CD14-positive monocyte (primary cell): ENCODE measurements at regions not wholly inside any gene's neighbourhood (a gene's known extent, or its start where the extent isn't known, plus 50 kb on each side); places are given as distances from the start of the nearest gene placed in this dataset.

Experiments
- DNase-seq, 3 donors: peaks; one replicate each; pipeline ENCODE4 v3.0.0-alpha.2; 2011 to 2022
- H2AFZ ChIP-seq: 2 replicates; pipeline ENCODE4 v1.6.0; 2012; ENCODE audit warnings: mild to moderate bottlenecking, low read depth, low read length, inconsistent platforms; ENCODE audit not compliant: insufficient read depth, poor library complexity, severe bottlenecking
- H3K27ac ChIP-seq, 2 donors: 1 replicate in 1 of 2; 2 replicates in 1 of 2; pipeline ENCODE4 v1.5.1; 2012 to 2013; ENCODE audit warnings: low read length in 2 of 2, control low read depth in 1 of 2, inconsistent platforms in 1 of 2, low read depth in 1 of 2, mild to moderate bottlenecking in 1 of 2
- H3K27me3 ChIP-seq, 2 donors: one replicate each; pipeline versions ENCODE4 v1.6.0 to v1.6.1; 2011 to 2013; ENCODE audit warnings: low read length in 2 of 2; ENCODE audit not compliant: control insufficient read depth in 2 of 2, insufficient read depth in 2 of 2
- H3K36me3 ChIP-seq, 2 donors: replicated peaks in 1 of 2; 1 replicate in 1 of 2; 2 replicates in 1 of 2; pipeline versions ENCODE4 v1.5.1 to v1.6.1; 2012 to 2013; ENCODE audit warnings: low read length in 2 of 2, control low read depth in 1 of 2, inconsistent platforms in 1 of 2, mild to moderate bottlenecking in 1 of 2; ENCODE audit not compliant: insufficient read depth in 2 of 2, control insufficient read depth in 1 of 2
- H3K4me1 ChIP-seq, 2 donors: 1 replicate in 1 of 2; 2 replicates in 1 of 2; pipeline versions ENCODE4 v1.5.1 to v1.6.1; 2012 to 2013; ENCODE audit warnings: low read length in 2 of 2, control low read depth in 1 of 2, inconsistent platforms in 1 of 2, mild to moderate bottlenecking in 1 of 2, moderate library complexity in 1 of 2; ENCODE audit not compliant: insufficient read depth in 2 of 2, control insufficient read depth in 1 of 2
- H3K4me2 ChIP-seq: replicated peaks from 2 replicates; pipeline ENCODE3; 2012; ENCODE audit warnings: low read length, moderate library complexity, mild to moderate bottlenecking; ENCODE audit not compliant: poor library complexity, severe bottlenecking; ENCODE audit errors: extremely low read depth
- H3K4me3 ChIP-seq, 3 experiments: fragments of 200-600 bp in 1 of 3; sonication (generic) in 1 of 3; replicated peaks in 1 of 3; 1 replicate in 2 of 3; 2 replicates in 1 of 3; pipeline ENCODE4 v1.5.1; 2011 to 2013; ENCODE audit warnings: low read length in 3 of 3, mild to moderate bottlenecking in 3 of 3, control low read depth in 2 of 3, low read depth in 2 of 3, inconsistent platforms in 1 of 3, moderate library complexity in 1 of 3
- H3K79me2 ChIP-seq: 2 replicates; pipeline ENCODE4 v1.6.0; 2012; ENCODE audit warnings: mild to moderate bottlenecking, control low read depth, inconsistent platforms, low read length, moderate library complexity; ENCODE audit not compliant: insufficient read depth
- H3K9ac ChIP-seq: 2 replicates; pipeline ENCODE4 v1.6.0; 2017; ENCODE audit warnings: low read length, mild to moderate bottlenecking; ENCODE audit not compliant: insufficient read depth, poor library complexity, severe bottlenecking
- H3K9me3 ChIP-seq, 2 donors: replicated peaks in 1 of 2; 1 replicate in 1 of 2; 2 replicates in 1 of 2; pipeline versions ENCODE4 v1.5.1 to v1.6.1; 2012 to 2013; ENCODE audit warnings: low read length in 2 of 2, control low read depth in 1 of 2; ENCODE audit not compliant: control insufficient read depth in 1 of 2, insufficient read depth in 1 of 2
- H4K20me1 ChIP-seq: 2 replicates; pipeline ENCODE4 v1.6.0; 2012; ENCODE audit warnings: mild to moderate bottlenecking, low read length, control low read depth, moderate library complexity; ENCODE audit not compliant: insufficient read depth
- H3K27ac Mint-ChIP-seq, 7 donors: one replicate each; pipeline ENCODE4 v1.8.0; 2020; ENCODE audit warnings: mild to moderate bottlenecking in 7 of 7, mixed read lengths in 7 of 7, moderate library complexity in 6 of 7, inconsistent platforms in 2 of 7
- H3K27me3 Mint-ChIP-seq, 3 donors: one replicate each; pipeline ENCODE4 v1.8.0; 2021 to 2022; ENCODE audit warnings: low read depth in 3 of 3, mild to moderate bottlenecking in 3 of 3, mixed read lengths in 3 of 3, moderate library complexity in 3 of 3, inconsistent platforms in 1 of 3
- H3K36me3 Mint-ChIP-seq, 2 donors: one replicate each; pipeline ENCODE4 v1.8.0; 2020; ENCODE audit warnings: mixed read lengths in 2 of 2, inconsistent platforms in 1 of 2, mild to moderate bottlenecking in 1 of 2
- H3K4me1 Mint-ChIP-seq: one replicate; pipeline ENCODE4 v1.8.0; 2020; ENCODE audit warnings: mild to moderate bottlenecking, mixed read lengths
- H3K4me3 Mint-ChIP-seq, 2 donors: one replicate each; pipeline ENCODE4 v1.8.0; 2020; ENCODE audit warnings: mild to moderate bottlenecking in 2 of 2, mixed read lengths in 2 of 2, moderate library complexity in 1 of 2
- H3K9me3 Mint-ChIP-seq, 7 donors: one replicate each; pipeline ENCODE4 v1.8.0; 2020 to 2022; ENCODE audit warnings: mixed read lengths in 7 of 7, mild to moderate bottlenecking in 6 of 7, moderate library complexity in 6 of 7, inconsistent platforms in 2 of 7
- WGBS: methylation state at CpG from one replicate; pipeline ENCODE4 v1.1.5; 2013; ENCODE audit warnings: missing lambda C conversion rate; ENCODE audit not compliant: insufficient coverage; 5-methylcytosine and 5-hydroxymethylcytosine counted together
- intact Hi-C, 2 donors: fragments of 100-400 bp; cut with micrococcal nuclease; formaldehyde crosslinking; loops; one replicate each; pipeline versions ENCODE4 v1.15.0 to v1.15.1; 2023
- TF ChIP-seq, protein P1 (sequence below): fragments of 200-600 bp; IDR thresholded peaks from one replicate; pipeline ENCODE4 v1.8.0; 2022; ENCODE audit warnings: antibody characterized with exemption, mild to moderate bottlenecking

DNA sequence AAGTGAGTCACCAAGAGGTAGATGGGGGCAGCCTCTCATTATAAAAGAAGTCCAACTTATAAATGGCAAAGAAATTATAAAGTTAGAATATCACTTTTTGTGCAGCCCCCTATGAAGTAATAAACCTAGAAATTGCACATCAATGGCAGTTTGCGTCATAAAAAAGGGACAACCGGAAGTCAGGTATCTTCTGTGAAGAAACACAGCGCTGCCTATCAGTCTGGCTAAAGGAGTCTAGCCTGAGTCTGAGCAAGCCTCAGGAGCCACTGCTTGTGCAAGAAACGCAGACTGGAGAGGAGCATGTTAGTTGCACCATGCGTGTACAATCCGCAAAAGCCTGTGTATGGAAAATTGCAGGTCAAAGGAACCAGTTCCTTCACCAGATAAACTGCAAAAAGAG, 178.4 kb downstream of the ARRDC4 start:
- no peaks in the 10 kb centered on the region for H4K20me1 ChIP-seq
- 91% methylated on average over 3 of the region's 6 CpGs for WGBS
- H3K9ac ChIP-seq = no peak overlapping the region
- Mint-ChIP-seq H3K4me3 (no peak overlapping the region), H3K27ac (no peak overlapping the region), H3K4me1 (no peaks in the 10 kb centered on the region), H3K36me3 (no peaks in the 10 kb centered on the region), H3K9me3 (no peaks in the 10 kb centered on the region), H3K27me3 (peaks cover 2 to 6% (median 2%) of the 10 kb centered on the region in 3 donors)
- no peak overlapping the region for H2AFZ ChIP-seq
- no peaks in the 10 kb centered on the region for H3K27me3 ChIP-seq
- DNase-seq = no peak
- H3K27ac ChIP-seq = no peak overlapping the region
- H3K4me1 ChIP-seq = no peaks in the 10 kb centered on the region
- TF ChIP-seq, protein P1, sequence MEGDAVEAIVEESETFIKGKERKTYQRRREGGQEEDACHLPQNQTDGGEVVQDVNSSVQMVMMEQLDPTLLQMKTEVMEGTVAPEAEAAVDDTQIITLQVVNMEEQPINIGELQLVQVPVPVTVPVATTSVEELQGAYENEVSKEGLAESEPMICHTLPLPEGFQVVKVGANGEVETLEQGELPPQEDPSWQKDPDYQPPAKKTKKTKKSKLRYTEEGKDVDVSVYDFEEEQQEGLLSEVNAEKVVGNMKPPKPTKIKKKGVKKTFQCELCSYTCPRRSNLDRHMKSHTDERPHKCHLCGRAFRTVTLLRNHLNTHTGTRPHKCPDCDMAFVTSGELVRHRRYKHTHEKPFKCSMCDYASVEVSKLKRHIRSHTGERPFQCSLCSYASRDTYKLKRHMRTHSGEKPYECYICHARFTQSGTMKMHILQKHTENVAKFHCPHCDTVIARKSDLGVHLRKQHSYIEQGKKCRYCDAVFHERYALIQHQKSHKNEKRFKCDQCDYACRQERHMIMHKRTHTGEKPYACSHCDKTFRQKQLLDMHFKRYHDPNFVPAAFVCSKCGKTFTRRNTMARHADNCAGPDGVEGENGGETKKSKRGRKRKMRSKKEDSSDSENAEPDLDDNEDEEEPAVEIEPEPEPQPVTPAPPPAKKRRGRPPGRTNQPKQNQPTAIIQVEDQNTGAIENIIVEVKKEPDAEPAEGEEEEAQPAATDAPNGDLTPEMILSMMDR = no peak
- H3K4me2 ChIP-seq = no peak overlapping the region
- no peaks in the 10 kb centered on the region for H3K9me3 ChIP-seq
- H3K79me2 ChIP-seq = no peaks in the 10 kb centered on the region
- no peaks in the 10 kb centered on the region for H3K36me3 ChIP-seq
- intact Hi-C loops = no loop called here
- no peak overlapping the region for H3K4me3 ChIP-seq

DNA sequence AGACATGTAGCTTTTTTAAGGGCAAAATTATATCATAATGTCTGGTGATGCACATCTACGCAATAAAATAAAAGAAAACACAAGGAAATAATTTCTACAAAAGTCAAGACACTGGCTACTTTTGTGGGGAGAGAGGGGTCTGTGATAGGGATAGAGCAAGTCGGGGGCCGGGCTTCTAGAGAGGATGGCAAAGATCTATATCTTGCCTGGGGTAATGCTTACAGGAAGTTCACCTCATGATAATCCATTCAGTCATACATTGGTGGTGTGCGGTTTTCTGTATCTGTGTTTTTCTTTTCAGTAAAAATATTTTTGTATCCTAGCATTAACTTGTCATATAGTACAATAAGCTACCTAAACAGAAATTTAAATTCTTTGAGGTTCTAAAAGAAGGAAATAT, 178.8 kb downstream of the ARRDC4 start:
- DNase-seq = no peak
- intact Hi-C loops = no loop called here
- H3K4me2 ChIP-seq = no peak overlapping the region

More for the DNA sequence above, 178.8 kb downstream of the ARRDC4 start:
- no peaks in the 10 kb centered on the region for H3K79me2 ChIP-seq
- H3K36me3 ChIP-seq = no peaks in the 10 kb centered on the region
- no peaks in the 10 kb centered on the region for H4K20me1 ChIP-seq
- TF ChIP-seq, protein P1 = no peak
- Mint-ChIP-seq H3K4me3 (no peak overlapping the region), H3K27ac (no peak overlapping the region), H3K9me3 (no peaks in the 10 kb centered on the region), H3K36me3 (no peaks in the 10 kb centered on the region), H3K27me3 (peaks cover 0 to 6% (median 2%) of the 10 kb centered on the region in 3 donors), H3K4me1 (no peaks in the 10 kb centered on the region)
- no peaks in the 10 kb centered on the region for H3K9me3 ChIP-seq
- no peak overlapping the region for H3K4me3 ChIP-seq
- no peak overlapping the region for H2AFZ ChIP-seq
- no CpG with 5 or more reads among the region's 4 CpGs for WGBS
- H3K27me3 ChIP-seq = no peaks in the 10 kb centered on the region
- H3K9ac ChIP-seq = no peak overlapping the region
- no peak overlapping the region for H3K27ac ChIP-seq
- H3K4me1 ChIP-seq = no peaks in the 10 kb centered on the region
